C4-2B (cell line): ENCODE measurements at regions not wholly inside any gene's neighbourhood (a gene's known extent, or its start where the extent isn't known, plus 50 kb on each side); places are given as distances from the start of the nearest gene placed in this dataset.

ENCODE experiments used
- H3K27ac ChIP-seq: fragments of 450-650 bp; 2 replicates; pipeline ENCODE4 v1.5.1; 2017
- CTCF ChIP-seq: fragments of 450-650 bp; conservative IDR thresholded peaks from 2 replicates; pipeline ENCODE4 v1.5.1; 2017; ENCODE audit warnings: mild to moderate bottlenecking
- ZFX ChIP-seq: fragments of 450-650 bp; IDR thresholded peaks from 2 replicates; pipeline ENCODE4 v1.6.1; 2017

GRCh38 chr18:57249179-57249578, 102.3 kb downstream of the BOD1L2 start:
- H3K27ac ChIP-seq: no peak overlapping the region

DNA sequence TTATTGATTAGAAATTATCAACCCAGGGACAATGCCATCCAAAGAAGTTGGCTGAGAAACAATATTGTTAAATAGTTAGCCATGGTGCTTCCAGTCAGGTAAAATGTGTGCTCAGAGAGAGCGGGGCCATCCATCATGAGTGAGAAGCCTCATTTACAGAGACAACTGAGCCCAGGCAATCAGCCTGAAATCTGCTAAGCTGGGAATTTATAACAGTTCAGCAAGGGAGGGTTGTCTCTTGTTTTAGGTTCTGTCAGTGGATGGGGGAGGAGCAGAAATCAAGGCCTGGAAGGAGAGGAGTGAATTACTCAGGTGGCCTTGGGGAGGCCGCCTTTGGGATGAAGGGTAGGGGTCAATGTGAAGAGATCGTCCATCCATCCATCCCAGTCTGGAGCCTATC, 102.5 kb upstream of the ST8SIA3 start:
- TF ChIP-seq CTCF (no peak), ZFX (no peak)
- no peak overlapping the region for H3K27ac ChIP-seq

More at GRCh38 chr18:57249179-57249578, 102.3 kb downstream of the BOD1L2 start:
- TF ChIP-seq ZFX (no peak), CTCF (no peak)

GRCh38 chr18:57251747-57252146, 100.6 kb upstream of the ST8SIA3 start:
- no peak for TF ChIP-seq CTCF
- TF ChIP-seq ZFX: no peak
- H3K27ac ChIP-seq: no peak overlapping the region

DNA sequence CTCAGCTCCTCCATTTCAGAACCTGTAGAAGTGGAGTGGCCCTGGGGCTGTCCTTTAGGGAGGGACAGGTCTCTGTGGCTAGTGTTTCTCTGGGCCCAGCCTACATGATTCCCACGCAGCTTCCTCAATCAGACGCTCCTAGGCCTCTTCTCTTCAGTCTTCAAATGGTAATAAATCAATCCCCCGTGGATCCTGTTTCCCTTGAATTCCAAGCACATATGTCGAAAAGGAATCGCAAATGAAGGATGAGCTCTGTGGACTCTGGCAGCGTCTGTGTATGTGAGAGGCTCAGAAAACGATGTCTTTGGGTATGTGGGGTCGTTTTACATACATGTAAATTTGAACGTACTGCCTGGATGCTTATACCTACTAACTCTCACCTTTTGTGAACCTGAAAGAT, 98.5 kb upstream of the ST8SIA3 start:
- TF ChIP-seq CTCF (no peak), ZFX (no peak)
- no peak overlapping the region for H3K27ac ChIP-seq

- no peak for TF ChIP-seq ZFX
- no peak for TF ChIP-seq CTCF
- no peak overlapping the region for H3K27ac ChIP-seq
These were observed 94.1 kb upstream of the ST8SIA3 start for GRCh38 chr18:57258131-57258777.

- no peak for TF ChIP-seq ZFX
- no peak for TF ChIP-seq CTCF
- no peak overlapping the region for H3K27ac ChIP-seq
These were observed 84.9 kb upstream of the ST8SIA3 start for GRCh38 chr18:57267368-57267925.

GRCh38 chr18:57269756-57270155, 82.6 kb upstream of the ST8SIA3 start:
- TF ChIP-seq CTCF: no peak
- TF ChIP-seq ZFX: no peak
- no peak overlapping the region for H3K27ac ChIP-seq
